ENCODE measurements at regions not wholly inside any gene's neighbourhood (a gene's known extent, or its start where the extent isn't known, plus 50 kb on each side); places are given as distances from the start of the nearest gene placed in this dataset.

- DNase-seq (ENCODE audit: low spot score) (no peak), ATAC-seq (no peak)
- TF ChIP-seq ZBTB21 (CRISPR knock-in tag; IDR thresholded peaks at IDR 0.05; ENCODE audit: borderline replicate concordance) (no peak), ZNF263 (CRISPR knock-in tag; IDR thresholded peaks at IDR 0.05; ENCODE audit: low read depth) (no peak)
- H3K4me1 Mint-ChIP-seq: peaks cover 4% of the 10 kb centered on the region
- H3K4me3 Mint-ChIP-seq: no peak overlapping the region
- peaks cover 41% of the 10 kb centered on the region for H3K9me3 Mint-ChIP-seq
- CTCF ChIA-PET: no interaction called here
- POLR2A ChIA-PET: no interaction called here
- peaks cover 22% of the 10 kb centered on the region for H3K36me3 Mint-ChIP-seq
- peaks cover 11% of the 10 kb centered on the region for H3K27me3 Mint-ChIP-seq (ENCODE audit: low read depth)
- no peak overlapping the region for H3K27ac Mint-ChIP-seq
Observed at GRCh38 chr2:65669574-65669973, 237.2 kb upstream of the SPRED2 start.

- Mint-ChIP-seq H3K4me1 (no peaks in the 10 kb centered on the region), H3K9me3 (peaks cover 41% of the 10 kb centered on the region), H3K27ac (no peak overlapping the region), H3K36me3 (peaks cover 22% of the 10 kb centered on the region), H3K4me3 (no peak overlapping the region), H3K27me3 (ENCODE audit: low read depth) (peaks cover 11% of the 10 kb centered on the region)
- ATAC-seq (no peak), DNase-seq (ENCODE audit: low spot score) (no peak)
- no peak for TF ChIP-seq KAT7 (CRISPR knock-in tag; IDR thresholded peaks at IDR 0.05; ENCODE audit: borderline replicate concordance)
- TF ChIP-seq ZBTB21 (CRISPR knock-in tag; IDR thresholded peaks at IDR 0.05; ENCODE audit: borderline replicate concordance): no peak
- TF ChIP-seq SMAD4 (CRISPR knock-in tag; IDR thresholded peaks at IDR 0.05): no peak
- no peak for TF ChIP-seq E2F4 (CRISPR knock-in tag; IDR thresholded peaks at IDR 0.05; ENCODE audit: borderline replicate concordance, low read depth)
- TF ChIP-seq ZNF263 (CRISPR knock-in tag; IDR thresholded peaks at IDR 0.05; ENCODE audit: low read depth): no peak
- TF ChIP-seq IRF1 (CRISPR knock-in tag; IDR thresholded peaks at IDR 0.05): no peak
- TF ChIP-seq AR (CRISPR knock-in tag; IDR thresholded peaks at IDR 0.05): no peak
- no peak for TF ChIP-seq USF1 (CRISPR knock-in tag; IDR thresholded peaks at IDR 0.05)
- TF ChIP-seq ATF2 (CRISPR knock-in tag; IDR thresholded peaks at IDR 0.05; ENCODE audit: borderline replicate concordance, low read depth): no peak
- POLR2A ChIA-PET: interaction anchor here (0.6 kb wide), 1 partner anchor 291 kb away, joined by 4 read pairs; no protein-coding TSS in a partner anchor
- CTCF ChIA-PET: no interaction called here
Observed at GRCh38 chr2:65668744-65669143, 236.3 kb upstream of the SPRED2 start.

GRCh38 chr2:65666156-65666725 lies 233.8 kb upstream of the SPRED2 start:
- ATAC-seq: no peak
- H3K4me1 Mint-ChIP-seq: no peaks in the 10 kb centered on the region; the same call in 1 of the 2 replicates
- peaks cover 41% of the 10 kb centered on the region for H3K9me3 Mint-ChIP-seq
- ChIA-PET CTCF (interaction anchor here (1.5 to 1.7 kb wide), 3 partner anchors 24 to 26 kb away, joined by 4 to 6 read pairs (median 5); no protein-coding TSS in a partner anchor), POLR2A (no interaction called here)
- H3K27ac Mint-ChIP-seq: no peak overlapping the region
- H3K36me3 Mint-ChIP-seq: peaks cover 22% of the 10 kb centered on the region
- H3K4me3 Mint-ChIP-seq: no peak overlapping the region
- peaks cover 11% of the 10 kb centered on the region for H3K27me3 Mint-ChIP-seq (ENCODE audit: low read depth)
- no peak for DNase-seq (ENCODE audit: low spot score)
- TF ChIP-seq NFE2L1 (CRISPR knock-in tag; IDR thresholded peaks at IDR 0.05) (no peak), TEAD4 (CRISPR knock-in tag; IDR thresholded peaks at IDR 0.05) (no peak), HMGXB4 (CRISPR knock-in tag; IDR thresholded peaks at IDR 0.05) (no peak), ZNF121 (CRISPR knock-in tag; IDR thresholded peaks at IDR 0.05) (no peak), KAT7 (CRISPR knock-in tag; IDR thresholded peaks at IDR 0.05; ENCODE audit: borderline replicate concordance) (no peak), AR (CRISPR knock-in tag; IDR thresholded peaks at IDR 0.05) (no peak), ZNF425 (CRISPR knock-in tag; conservative IDR thresholded peaks at IDR 0.05) (no peak), ZNF396 (CRISPR knock-in tag; IDR thresholded peaks at IDR 0.05; ENCODE audit: borderline replicate concordance) (no peak)

All from WTC11 (cell line).